ENCODE measurements at regions not wholly inside any gene's neighbourhood (a gene's known extent, or its start where the extent isn't known, plus 50 kb on each side); places are given as distances from the start of the nearest gene placed in this dataset.

GRCh38 chr18:6509832-6510231, 95.1 kb upstream of the L3MBTL4 start:
- TF ChIP-seq CTCF (conservative IDR thresholded peaks at IDR 0.05; ENCODE audit: low read length) (no peak), EZH2phosphoT487 (IDR thresholded peaks at IDR 0.05; ENCODE audit: borderline replicate concordance) (no peak)

Data from Loucy (cell line).